OCI-LY7 (cell line): ENCODE measurements at regions not wholly inside any gene's neighbourhood (a gene's known extent, or its start where the extent isn't known, plus 50 kb on each side); places are given as distances from the start of the nearest gene placed in this dataset.

ENCODE experiments used
- EZH2phosphoT487 ChIP-seq: fragments of 200-600 bp; sonication (generic); IDR thresholded peaks from 2 replicates; pipeline ENCODE4 v1.6.1; 2018; ENCODE audit warnings: low read depth, borderline replicate concordance, mild to moderate bottlenecking, mixed run types, antibody characterized with exemption, low read length, moderate library complexity, mixed read lengths
- TF ChIP-seq, protein P1 (sequence below): fragments of 200-600 bp; sonication (generic); conservative IDR thresholded peaks from 2 replicates; pipeline ENCODE4 v1.5.1; 2014; ENCODE audit warnings: mild to moderate bottlenecking, antibody characterized with exemption, low read length, moderate library complexity, mixed read lengths

DNA sequence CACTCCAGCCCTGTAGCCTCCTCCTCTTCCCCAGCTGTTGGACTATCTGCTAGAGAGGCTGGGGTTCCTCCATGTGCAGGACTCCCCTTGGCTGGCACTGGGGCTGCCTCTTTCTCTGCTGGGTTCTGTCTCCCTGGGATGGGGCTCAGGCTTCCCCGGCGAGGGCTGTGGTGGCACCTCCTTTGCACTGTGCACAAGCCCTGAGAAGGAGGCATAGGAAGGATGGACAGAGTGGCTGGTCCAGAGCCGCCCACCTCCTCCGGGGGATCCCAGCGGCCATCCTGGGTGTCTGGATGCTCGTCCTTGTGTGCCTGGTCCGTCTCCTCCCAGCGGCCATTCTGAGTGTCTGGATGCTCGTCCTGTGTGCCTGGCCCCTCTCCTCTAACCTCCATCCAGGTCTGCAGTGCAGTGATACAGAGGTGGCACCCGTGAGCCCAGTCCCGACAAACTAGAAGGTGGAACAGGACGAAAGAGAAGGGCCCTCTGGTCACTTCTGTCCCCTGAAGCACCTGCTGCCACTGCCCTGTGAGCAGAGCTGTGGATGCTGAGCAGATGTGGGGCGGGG is 633.7 kb downstream of the BRD1 start:
- TF ChIP-seq, protein P1, sequence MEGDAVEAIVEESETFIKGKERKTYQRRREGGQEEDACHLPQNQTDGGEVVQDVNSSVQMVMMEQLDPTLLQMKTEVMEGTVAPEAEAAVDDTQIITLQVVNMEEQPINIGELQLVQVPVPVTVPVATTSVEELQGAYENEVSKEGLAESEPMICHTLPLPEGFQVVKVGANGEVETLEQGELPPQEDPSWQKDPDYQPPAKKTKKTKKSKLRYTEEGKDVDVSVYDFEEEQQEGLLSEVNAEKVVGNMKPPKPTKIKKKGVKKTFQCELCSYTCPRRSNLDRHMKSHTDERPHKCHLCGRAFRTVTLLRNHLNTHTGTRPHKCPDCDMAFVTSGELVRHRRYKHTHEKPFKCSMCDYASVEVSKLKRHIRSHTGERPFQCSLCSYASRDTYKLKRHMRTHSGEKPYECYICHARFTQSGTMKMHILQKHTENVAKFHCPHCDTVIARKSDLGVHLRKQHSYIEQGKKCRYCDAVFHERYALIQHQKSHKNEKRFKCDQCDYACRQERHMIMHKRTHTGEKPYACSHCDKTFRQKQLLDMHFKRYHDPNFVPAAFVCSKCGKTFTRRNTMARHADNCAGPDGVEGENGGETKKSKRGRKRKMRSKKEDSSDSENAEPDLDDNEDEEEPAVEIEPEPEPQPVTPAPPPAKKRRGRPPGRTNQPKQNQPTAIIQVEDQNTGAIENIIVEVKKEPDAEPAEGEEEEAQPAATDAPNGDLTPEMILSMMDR, result no peak
- no peak for TF ChIP-seq EZH2phosphoT487
